OCI-LY3 (cell line): ENCODE measurements at regions not wholly inside any gene's neighbourhood (a gene's known extent, or its start where the extent isn't known, plus 50 kb on each side); places are given as distances from the start of the nearest gene placed in this dataset.

ENCODE experiments used
- H2AFZ ChIP-seq: fragments of 200-600, 300-600 bp; shearing (Covaris generic); 2 replicates; pipeline ENCODE4 v1.6.0; 2014; ENCODE audit warnings: antibody characterized with exemption, low read depth, low read length
- H3K27ac ChIP-seq: fragments of 200-600, 300-600 bp; sonication (generic); 2 replicates; pipeline ENCODE4 v1.5.1; 2014; ENCODE audit warnings: mild to moderate bottlenecking, low read length, moderate library complexity, mixed read lengths
- H3K27me3 ChIP-seq: fragments of 200-600, 300-600 bp; sonication (generic); 2 replicates; pipeline ENCODE4 v1.6.1; 2014; ENCODE audit warnings: low read depth, low read length, mixed read lengths
- H3K36me3 ChIP-seq: fragments of 200-600, 300-600 bp; sonication (generic); replicated peaks from 2 replicates; pipeline ENCODE3; 2014; ENCODE audit warnings: low read depth, low read length, mixed read lengths
- H3K4me1 ChIP-seq: fragments of 300-600, 200-600 bp; sonication (generic); 2 replicates; pipeline ENCODE4 v1.6.1; 2014; ENCODE audit warnings: low read length, mixed read lengths
- H3K4me2 ChIP-seq: fragments of 200-600, 300-600 bp; sonication (generic); 2 replicates; pipeline ENCODE4 v1.6.1; 2014; ENCODE audit warnings: low read length, mixed read lengths
- H3K4me3 ChIP-seq: fragments of 300-600, 200-600 bp; sonication (generic); 2 replicates; pipeline ENCODE4 v1.5.1; 2014; ENCODE audit warnings: antibody characterized with exemption, mild to moderate bottlenecking, low read length, moderate library complexity
- H3K79me2 ChIP-seq: fragments of 300-600, 200-600 bp; shearing (Covaris generic); 2 replicates; pipeline ENCODE4 v1.6.1; 2014; ENCODE audit warnings: mild to moderate bottlenecking, low read length, mixed read lengths
- H3K9ac ChIP-seq: fragments of 300-600, 200-600 bp; shearing (Covaris generic); 2 replicates; pipeline ENCODE4 v1.6.0; 2014; ENCODE audit warnings: mild to moderate bottlenecking, low read length, moderate library complexity
- H3K9me3 ChIP-seq: fragments of 200-600, 300-600 bp; shearing (Covaris generic); 2 replicates; pipeline ENCODE4 v1.6.1; 2014; ENCODE audit warnings: low read length, mixed read lengths; ENCODE audit not compliant: insufficient read depth
- H4K20me1 ChIP-seq: fragments of 200-600, 300-600 bp; sonication (generic); 2 replicates; pipeline ENCODE4 v1.6.1; 2016; ENCODE audit warnings: low read length, mixed read lengths; ENCODE audit not compliant: insufficient read depth
- CTCF ChIP-seq: fragments of 200-600, 300-600 bp; sonication (generic); IDR thresholded peaks from 2 replicates; pipeline ENCODE4 v1.5.1; 2014; ENCODE audit warnings: antibody characterized with exemption, low read length, low read depth
- EZH2phosphoT487 ChIP-seq: fragments of 200-600 bp; shearing (Covaris generic); IDR thresholded peaks from 2 replicates; pipeline ENCODE4 v1.6.1; 2018; ENCODE audit warnings: antibody characterized with exemption, mixed run types, low read depth

GRCh38 chr1:25137106-25137505 is 95.2 kb downstream of the SYF2 start:
- Histone ChIP-seq H3K4me2 (no peak overlapping the region), H3K9me3 (no peaks in the 10 kb centered on the region), H3K27me3 (no peaks in the 10 kb centered on the region), H3K27ac (no peak overlapping the region), H3K36me3 (no peaks in the 10 kb centered on the region), H3K79me2 (no peaks in the 10 kb centered on the region), H4K20me1 (no peaks in the 10 kb centered on the region), H3K9ac (no peak overlapping the region), H3K4me3 (no peak overlapping the region), H3K4me1 (peaks cover 48% of the 10 kb centered on the region), H2AFZ (no peak overlapping the region)
- TF ChIP-seq CTCF (no peak), EZH2phosphoT487 (no peak)

- Histone ChIP-seq H4K20me1 (no peaks in the 10 kb centered on the region), H3K4me3 (no peak overlapping the region), H3K4me1 (peaks cover 51% of the 10 kb centered on the region), H3K36me3 (no peaks in the 10 kb centered on the region), H3K9ac (no peak overlapping the region), H3K9me3 (no peaks in the 10 kb centered on the region), H3K79me2 (no peaks in the 10 kb centered on the region), H2AFZ (no peak overlapping the region), H3K27me3 (no peaks in the 10 kb centered on the region), H3K4me2 (no peak overlapping the region), H3K27ac (no peak overlapping the region)
- TF ChIP-seq EZH2phosphoT487 (no peak), CTCF (no peak)
Observed at GRCh38 chr1:25135909-25136308, 96.4 kb downstream of the SYF2 start.

- Histone ChIP-seq H3K4me2 (no peak overlapping the region), H3K27ac (no peak overlapping the region), H3K79me2 (no peaks in the 10 kb centered on the region), H3K27me3 (no peaks in the 10 kb centered on the region), H3K36me3 (no peaks in the 10 kb centered on the region), H3K9me3 (no peaks in the 10 kb centered on the region), H3K4me1 (peaks cover 42% of the 10 kb centered on the region), H2AFZ (no peak overlapping the region), H3K9ac (no peak overlapping the region), H4K20me1 (no peaks in the 10 kb centered on the region), H3K4me3 (no peak overlapping the region)
- TF ChIP-seq CTCF (no peak), EZH2phosphoT487 (no peak)
Observed at GRCh38 chr1:25134801-25135461, 97.4 kb downstream of the SYF2 start.

- Histone ChIP-seq H3K9ac (no peak overlapping the region), H3K4me3 (no peak overlapping the region), H3K4me1 (peaks cover 38% of the 10 kb centered on the region), H3K4me2 (no peak overlapping the region), H3K79me2 (no peaks in the 10 kb centered on the region), H3K27ac (no peak overlapping the region), H4K20me1 (no peaks in the 10 kb centered on the region), H3K36me3 (no peaks in the 10 kb centered on the region), H2AFZ (no peak overlapping the region), H3K9me3 (no peaks in the 10 kb centered on the region), H3K27me3 (no peaks in the 10 kb centered on the region)
- TF ChIP-seq EZH2phosphoT487 (no peak), CTCF (no peak)
Observed at GRCh38 chr1:25134307-25134706, 98.0 kb downstream of the SYF2 start.
